ENCODE measurements at regions not wholly inside any gene's neighbourhood (a gene's known extent, or its start where the extent isn't known, plus 50 kb on each side); places are given as distances from the start of the nearest gene placed in this dataset.

DNA sequence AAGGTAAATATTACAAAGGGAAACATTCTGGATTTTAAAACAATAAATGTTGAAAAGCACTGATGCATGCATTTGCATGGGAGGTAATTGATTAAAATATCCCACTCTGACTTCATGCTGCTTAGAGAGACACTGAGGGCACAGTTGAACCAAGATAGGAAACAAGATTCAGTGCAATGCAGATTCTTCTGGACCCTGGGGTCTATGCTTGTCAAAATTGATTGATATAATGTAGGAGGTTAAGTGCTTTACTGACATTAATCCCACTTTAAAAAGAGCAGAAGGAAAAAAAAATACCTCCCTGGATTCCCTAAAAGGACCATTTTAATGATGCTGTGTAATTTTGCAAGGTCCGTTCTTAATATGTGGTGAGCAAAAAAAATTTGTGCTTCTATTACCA is 454.2 kb downstream of the GABRB3 start:
- no peak overlapping the region for H3K27ac ChIP-seq
- DNase-seq (ENCODE audit: low spot score) (no peak), ATAC-seq (ENCODE audit: insufficient number of reproducible peaks, low FRiP score, low read depth) (no peak)
- H3K27me3 ChIP-seq (replicated peaks; ENCODE audit: insufficient read depth): no peaks in the 10 kb centered on the region
- no peaks in the 10 kb centered on the region for H3K4me1 ChIP-seq (ENCODE audit: control insufficient read depth in 1 of 2, low read depth in 2 of 2)
- no peaks in the 10 kb centered on the region for H3K9me3 ChIP-seq
- no peak overlapping the region for H3K4me3 ChIP-seq
- no peaks in the 10 kb centered on the region for H3K36me3 ChIP-seq
- TF ChIP-seq, protein P1, sequence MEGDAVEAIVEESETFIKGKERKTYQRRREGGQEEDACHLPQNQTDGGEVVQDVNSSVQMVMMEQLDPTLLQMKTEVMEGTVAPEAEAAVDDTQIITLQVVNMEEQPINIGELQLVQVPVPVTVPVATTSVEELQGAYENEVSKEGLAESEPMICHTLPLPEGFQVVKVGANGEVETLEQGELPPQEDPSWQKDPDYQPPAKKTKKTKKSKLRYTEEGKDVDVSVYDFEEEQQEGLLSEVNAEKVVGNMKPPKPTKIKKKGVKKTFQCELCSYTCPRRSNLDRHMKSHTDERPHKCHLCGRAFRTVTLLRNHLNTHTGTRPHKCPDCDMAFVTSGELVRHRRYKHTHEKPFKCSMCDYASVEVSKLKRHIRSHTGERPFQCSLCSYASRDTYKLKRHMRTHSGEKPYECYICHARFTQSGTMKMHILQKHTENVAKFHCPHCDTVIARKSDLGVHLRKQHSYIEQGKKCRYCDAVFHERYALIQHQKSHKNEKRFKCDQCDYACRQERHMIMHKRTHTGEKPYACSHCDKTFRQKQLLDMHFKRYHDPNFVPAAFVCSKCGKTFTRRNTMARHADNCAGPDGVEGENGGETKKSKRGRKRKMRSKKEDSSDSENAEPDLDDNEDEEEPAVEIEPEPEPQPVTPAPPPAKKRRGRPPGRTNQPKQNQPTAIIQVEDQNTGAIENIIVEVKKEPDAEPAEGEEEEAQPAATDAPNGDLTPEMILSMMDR (IDR thresholded peaks at IDR 0.05): no peak

DNA sequence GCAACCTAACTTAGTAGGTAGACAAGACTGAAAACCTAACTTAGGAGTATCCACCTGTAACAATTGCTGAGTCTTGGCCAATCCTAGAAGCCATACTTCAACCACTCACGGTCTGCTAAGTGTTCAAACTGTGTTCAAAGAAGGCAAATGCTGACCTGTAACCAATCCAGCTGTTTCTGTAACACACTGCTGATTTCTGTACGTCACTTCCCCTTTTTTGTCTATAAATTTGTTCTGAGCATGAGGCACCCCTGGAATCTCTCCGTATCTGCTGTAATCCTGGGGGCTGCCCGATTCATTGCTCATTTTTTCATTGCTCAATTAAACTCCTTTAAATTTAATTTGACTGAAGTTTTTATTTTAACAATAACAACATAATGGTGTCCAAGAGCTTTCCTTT is 451.4 kb upstream of the ATP10A start:
- H3K4me3 ChIP-seq: no peak overlapping the region
- ATAC-seq (ENCODE audit: insufficient number of reproducible peaks, low FRiP score, low read depth) (no peak), DNase-seq (ENCODE audit: low spot score) (no peak)
- no peak overlapping the region for H3K27ac ChIP-seq
- TF ChIP-seq, protein P1 (IDR thresholded peaks at IDR 0.05): no peak
- H3K27me3 ChIP-seq (replicated peaks; ENCODE audit: insufficient read depth): no peaks in the 10 kb centered on the region
- no peaks in the 10 kb centered on the region for H3K9me3 ChIP-seq
- H3K36me3 ChIP-seq: no peaks in the 10 kb centered on the region
- H3K4me1 ChIP-seq (ENCODE audit: control insufficient read depth in 1 of 2, low read depth in 2 of 2): no peaks in the 10 kb centered on the region

DNA sequence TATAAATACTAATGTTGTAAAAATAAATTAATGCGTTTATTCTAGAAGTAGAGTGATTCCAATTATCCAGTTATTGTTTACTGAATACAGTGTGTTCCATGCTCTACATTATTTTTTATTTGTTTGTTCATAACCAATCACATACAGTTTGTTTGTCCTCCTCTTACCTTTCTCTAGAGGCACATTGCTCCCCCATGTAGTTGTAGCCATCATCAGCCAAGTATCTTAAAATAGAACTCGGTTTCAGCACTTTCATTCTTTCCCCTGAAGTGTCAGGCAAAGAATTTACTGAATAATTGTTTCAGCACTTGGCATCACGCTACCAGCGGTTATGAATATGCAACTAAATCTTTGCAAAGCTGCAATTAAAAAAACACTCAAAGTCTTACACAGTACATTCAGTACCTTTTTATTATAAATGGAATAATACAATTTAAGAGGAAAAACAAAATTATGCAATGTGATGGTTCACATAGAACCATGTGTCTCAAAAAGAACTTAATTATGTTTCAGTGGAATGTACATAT is 448.6 kb upstream of the ATP10A start:
- DNase-seq (ENCODE audit: low spot score) (no peak), ATAC-seq (ENCODE audit: insufficient number of reproducible peaks, low FRiP score, low read depth) (no peak)
- no peak overlapping the region for H3K4me3 ChIP-seq
- TF ChIP-seq, protein P1 (IDR thresholded peaks at IDR 0.05): no peak
- H3K9me3 ChIP-seq: no peaks in the 10 kb centered on the region
- no peaks in the 10 kb centered on the region for H3K36me3 ChIP-seq
- H3K4me1 ChIP-seq (ENCODE audit: control insufficient read depth in 1 of 2, low read depth in 2 of 2): no peaks in the 10 kb centered on the region
- H3K27me3 ChIP-seq (replicated peaks; ENCODE audit: insufficient read depth): no peaks in the 10 kb centered on the region
- H3K27ac ChIP-seq: no peak overlapping the region

DNA sequence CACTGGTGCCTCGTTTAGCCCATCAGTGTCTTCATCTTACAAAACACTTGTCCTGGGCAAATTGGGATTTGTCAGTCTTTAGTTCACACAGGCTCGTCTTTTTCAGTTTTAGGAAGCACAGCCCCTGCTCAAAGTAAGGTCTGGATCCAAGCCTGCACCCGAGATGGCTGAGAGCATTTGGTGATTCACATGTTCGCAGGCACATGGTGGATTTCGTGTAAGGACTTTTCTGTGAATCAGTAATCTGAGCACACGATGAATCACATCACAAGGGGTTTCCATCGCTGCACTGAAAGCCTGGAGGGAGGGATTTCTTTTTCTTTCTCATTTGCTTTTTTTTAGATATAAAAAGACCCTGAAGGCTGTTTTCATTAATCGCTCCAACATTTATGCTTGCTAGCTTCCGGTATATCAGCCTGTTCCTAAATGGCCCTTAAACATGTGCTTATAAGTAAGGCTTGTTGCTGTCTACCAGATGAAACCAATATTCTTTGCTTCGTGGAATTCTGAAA is 435.6 kb upstream of the ATP10A start:
- H3K36me3 ChIP-seq: no peaks in the 10 kb centered on the region
- no peaks in the 10 kb centered on the region for H3K9me3 ChIP-seq
- ATAC-seq (ENCODE audit: insufficient number of reproducible peaks, low FRiP score, low read depth) (no peak), DNase-seq (ENCODE audit: low spot score) (no peak)
- H3K27me3 ChIP-seq (replicated peaks; ENCODE audit: insufficient read depth): no peaks in the 10 kb centered on the region
- TF ChIP-seq, protein P1 (IDR thresholded peaks at IDR 0.05): no peak
- no peaks in the 10 kb centered on the region for H3K4me1 ChIP-seq (ENCODE audit: control insufficient read depth in 1 of 2, low read depth in 2 of 2)
- no peak overlapping the region for H3K27ac ChIP-seq
- H3K4me3 ChIP-seq: no peak overlapping the region

DNA sequence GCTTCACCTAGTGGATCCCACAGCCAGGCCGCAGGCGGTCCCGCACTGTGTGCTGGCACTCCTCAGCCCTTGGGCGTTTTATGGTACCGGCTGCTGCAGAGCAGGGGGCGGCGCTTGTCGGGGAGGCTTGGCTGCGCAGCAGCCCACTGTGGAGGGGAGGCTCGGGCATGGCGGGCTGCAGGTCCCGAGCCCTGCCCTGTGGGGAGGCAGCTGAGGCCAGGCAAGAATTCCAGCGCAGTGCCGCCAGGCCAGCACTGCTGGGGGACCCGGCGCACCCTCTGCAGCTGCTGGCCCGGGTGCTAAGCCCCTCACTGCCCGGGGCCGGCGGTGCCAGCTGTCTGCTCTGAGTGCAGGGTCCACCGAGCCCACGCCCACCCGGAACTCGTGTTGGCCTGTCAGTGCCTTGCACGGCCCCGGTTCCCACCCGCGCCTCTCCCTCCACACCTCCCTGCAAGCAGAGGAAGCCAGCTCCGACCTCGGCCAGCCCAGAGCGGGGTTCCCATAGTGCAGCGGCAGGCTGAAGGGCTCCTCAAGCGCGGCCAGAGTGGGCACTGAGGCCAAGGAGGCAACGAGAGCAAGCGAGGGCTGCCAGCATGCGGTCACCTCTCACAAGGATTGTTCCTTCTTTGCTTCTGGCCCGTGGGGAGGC is 435.0 kb upstream of the ATP10A start:
- no peaks in the 10 kb centered on the region for H3K27me3 ChIP-seq (replicated peaks; ENCODE audit: insufficient read depth)
- H3K4me1 ChIP-seq (ENCODE audit: control insufficient read depth in 1 of 2, low read depth in 2 of 2): no peaks in the 10 kb centered on the region
- TF ChIP-seq, protein P1 (IDR thresholded peaks at IDR 0.05): no peak
- no peak overlapping the region for H3K4me3 ChIP-seq
- DNase-seq (ENCODE audit: low spot score): no peak
- H3K27ac ChIP-seq: no peak overlapping the region
- no peak for ATAC-seq (ENCODE audit: insufficient number of reproducible peaks, low FRiP score, low read depth)
- H3K36me3 ChIP-seq: no peaks in the 10 kb centered on the region
- H3K9me3 ChIP-seq: no peaks in the 10 kb centered on the region

All from thoracic aorta (tissue), 2 donors.